ENCODE measurements at regions not wholly inside any gene's neighbourhood (a gene's known extent, or its start where the extent isn't known, plus 50 kb on each side); places are given as distances from the start of the nearest gene placed in this dataset.

GRCh38 chr13:68009546-68009945 is 779.4 kb upstream of the PCDH9 start:
- Histone ChIP-seq H3K4me1 (ENCODE audit: control insufficient read depth, extremely low read depth, insufficient read depth, low read length) (no peaks in the 10 kb centered on the region), H3K27me3 (ENCODE audit: control insufficient read depth, insufficient read depth, low read length) (no peaks in the 10 kb centered on the region), H4K20me1 (ENCODE audit: control insufficient read depth, extremely low read depth, insufficient read depth, low read length) (no peaks in the 10 kb centered on the region), H3K4me3 (replicated peaks in 1 of 4; ENCODE audit: control extremely low read depth in 1 of 4, insufficient read depth in 1 of 4, low read depth in 3 of 4, low read length in 4 of 4) (no peak overlapping the region), H3K36me3 (ENCODE audit: control insufficient read depth, insufficient read depth, low read length) (no peaks in the 10 kb centered on the region), H3K4me2 (ENCODE audit: extremely low read depth, insufficient read depth, low read length) (no peak overlapping the region), H3K79me2 (ENCODE audit: control insufficient read depth, insufficient read depth, low read length) (no peaks in the 10 kb centered on the region), H3K9me3 (ENCODE audit: control insufficient read depth, insufficient read depth, low read depth, low read length) (no peaks in the 10 kb centered on the region), H2AFZ (ENCODE audit: low read length) (no peak overlapping the region), H3K27ac (ENCODE audit: insufficient read depth, low read length) (no peak overlapping the region), H3K9ac (ENCODE audit: insufficient read depth, low read length) (no peak overlapping the region)
- TF ChIP-seq CTCF (conservative IDR thresholded peaks at IDR 0.05 in 1 of 2, IDR thresholded peaks at IDR 0.05 in 1 of 2; ENCODE audit: low read depth in 1 of 2, low read length in 2 of 2) (no peak), EZH2 (IDR thresholded peaks at IDR 0.05; ENCODE audit: low read length, missing control alignments) (no peak)
- DNase-seq (ENCODE audit: low read depth in 2 of 2), result no peak

- DNase-seq (ENCODE audit: low read depth in 2 of 2), result no peak
- no peak for TF ChIP-seq EZH2 (IDR thresholded peaks at IDR 0.05; ENCODE audit: low read length, missing control alignments)
- no peak for TF ChIP-seq CTCF (conservative IDR thresholded peaks at IDR 0.05 in 1 of 2, IDR thresholded peaks at IDR 0.05 in 1 of 2; ENCODE audit: low read depth in 1 of 2, low read length in 2 of 2)
- no peaks in the 10 kb centered on the region for H4K20me1 ChIP-seq (ENCODE audit: control insufficient read depth, extremely low read depth, insufficient read depth, low read length)
- H3K27me3 ChIP-seq (ENCODE audit: control insufficient read depth, insufficient read depth, low read length), result no peaks in the 10 kb centered on the region
- H3K9me3 ChIP-seq (ENCODE audit: control insufficient read depth, insufficient read depth, low read depth, low read length), result no peaks in the 10 kb centered on the region
- H2AFZ ChIP-seq (ENCODE audit: low read length), result no peak overlapping the region
- no peak overlapping the region for H3K27ac ChIP-seq (ENCODE audit: insufficient read depth, low read length)
- H3K79me2 ChIP-seq (ENCODE audit: control insufficient read depth, insufficient read depth, low read length), result no peaks in the 10 kb centered on the region
- no peaks in the 10 kb centered on the region for H3K36me3 ChIP-seq (ENCODE audit: control insufficient read depth, insufficient read depth, low read length)
- H3K9ac ChIP-seq (ENCODE audit: insufficient read depth, low read length), result no peak overlapping the region
- no peak overlapping the region for H3K4me3 ChIP-seq (replicated peaks in 1 of 4; ENCODE audit: control extremely low read depth in 1 of 4, insufficient read depth in 1 of 4, low read depth in 3 of 4, low read length in 4 of 4)
- no peak overlapping the region for H3K4me2 ChIP-seq (ENCODE audit: extremely low read depth, insufficient read depth, low read length)
- no peaks in the 10 kb centered on the region for H3K4me1 ChIP-seq (ENCODE audit: control insufficient read depth, extremely low read depth, insufficient read depth, low read length)
Measured at GRCh38 chr13:68007576-68007975, 777.4 kb upstream of the PCDH9 start.

GRCh38 chr13:67996101-67996500 is 766.0 kb upstream of the PCDH9 start:
- H3K9ac ChIP-seq (ENCODE audit: insufficient read depth, low read length), result no peak overlapping the region
- no peaks in the 10 kb centered on the region for H3K27me3 ChIP-seq (ENCODE audit: control insufficient read depth, insufficient read depth, low read length)
- H2AFZ ChIP-seq (ENCODE audit: low read length), result no peak overlapping the region
- no peaks in the 10 kb centered on the region for H3K79me2 ChIP-seq (ENCODE audit: control insufficient read depth, insufficient read depth, low read length)
- H3K4me2 ChIP-seq (ENCODE audit: extremely low read depth, insufficient read depth, low read length), result no peak overlapping the region
- no peaks in the 10 kb centered on the region for H4K20me1 ChIP-seq (ENCODE audit: control insufficient read depth, extremely low read depth, insufficient read depth, low read length)
- no peak overlapping the region for H3K27ac ChIP-seq (ENCODE audit: insufficient read depth, low read length)
- H3K9me3 ChIP-seq (ENCODE audit: control insufficient read depth, insufficient read depth, low read depth, low read length), result no peaks in the 10 kb centered on the region
- no peaks in the 10 kb centered on the region for H3K36me3 ChIP-seq (ENCODE audit: control insufficient read depth, insufficient read depth, low read length)
- H3K4me3 ChIP-seq (replicated peaks in 1 of 4; ENCODE audit: control extremely low read depth in 1 of 4, insufficient read depth in 1 of 4, low read depth in 3 of 4, low read length in 4 of 4), result no peak overlapping the region
- DNase-seq (ENCODE audit: low read depth in 2 of 2), result no peak
- no peak for TF ChIP-seq EZH2 (IDR thresholded peaks at IDR 0.05; ENCODE audit: low read length, missing control alignments)
- TF ChIP-seq CTCF (conservative IDR thresholded peaks at IDR 0.05 in 1 of 2, IDR thresholded peaks at IDR 0.05 in 1 of 2; ENCODE audit: low read depth in 1 of 2, low read length in 2 of 2), result no peak
- H3K4me1 ChIP-seq (ENCODE audit: control insufficient read depth, extremely low read depth, insufficient read depth, low read length), result no peaks in the 10 kb centered on the region

Measured in fibroblast of lung (primary cell).